ENCODE measurements at regions not wholly inside any gene's neighbourhood (a gene's known extent, or its start where the extent isn't known, plus 50 kb on each side); places are given as distances from the start of the nearest gene placed in this dataset.

- no peak for TF ChIP-seq CTCF (IDR thresholded peaks at IDR 0.05)
- Histone ChIP-seq H3K36me3 (no peaks in the 10 kb centered on the region), H3K27ac (no peak overlapping the region), H3K9me3 (no peaks in the 10 kb centered on the region), H3K27me3 (no peaks in the 10 kb centered on the region), H3K4me1 (no peaks in the 10 kb centered on the region), H3K4me3 (no peak overlapping the region)
- DNase-seq: no peak
- intact Hi-C loops (cut with DNase I): no loop called here
- WGBS, 2 donors: 65 to 76% methylated on average over 4 of the region's 4 CpGs
Observed at GRCh38 chrX:22366906-22367305, 94.2 kb downstream of the CBLL2 start.

- no peaks in the 10 kb centered on the region for H3K9me3 ChIP-seq
- intact Hi-C loops (cut with DNase I): no loop called here
- no peak overlapping the region for H3K4me3 ChIP-seq
- H3K27me3 ChIP-seq: no peaks in the 10 kb centered on the region
- TF ChIP-seq POLR2A (IDR thresholded peaks at IDR 0.05) (no peak), POLR2AphosphoS5 (IDR thresholded peaks at IDR 0.05) (no peak), CTCF (IDR thresholded peaks at IDR 0.05) (no peak), EP300 (IDR thresholded peaks at IDR 0.05) (no peak)
- no peak overlapping the region for H3K27ac ChIP-seq
- no peaks in the 10 kb centered on the region for H3K4me1 ChIP-seq
- DNase-seq: no peak
- no peaks in the 10 kb centered on the region for H3K36me3 ChIP-seq
- WGBS, 2 donors: 70 to 74% methylated on average over 3 of the region's 3 CpGs
Observed at GRCh38 chrX:22373094-22373493, 100.4 kb downstream of the CBLL2 start.

GRCh38 chrX:22373766-22374165 is 101.1 kb downstream of the CBLL2 start:
- Histone ChIP-seq H3K4me1 (no peaks in the 10 kb centered on the region), H3K27me3 (no peaks in the 10 kb centered on the region), H3K27ac (no peak overlapping the region), H3K4me3 (no peak overlapping the region), H3K36me3 (no peaks in the 10 kb centered on the region), H3K9me3 (no peaks in the 10 kb centered on the region)
- 33 to 53% methylated on average over 1 of the region's 1 CpG for WGBS, 2 donors
- intact Hi-C loops (cut with DNase I): no loop called here
- TF ChIP-seq POLR2A (IDR thresholded peaks at IDR 0.05) (no peak), EP300 (IDR thresholded peaks at IDR 0.05) (no peak), CTCF (IDR thresholded peaks at IDR 0.05) (no peak), POLR2AphosphoS5 (IDR thresholded peaks at IDR 0.05) (no peak)
- DNase-seq: no peak

GRCh38 chrX:22376369-22376768 is 103.7 kb downstream of the CBLL2 start:
- Histone ChIP-seq H3K27ac (no peak overlapping the region), H3K4me1 (no peaks in the 10 kb centered on the region), H3K9me3 (no peaks in the 10 kb centered on the region), H3K4me3 (no peak overlapping the region), H3K36me3 (no peaks in the 10 kb centered on the region), H3K27me3 (no peaks in the 10 kb centered on the region)
- no peak for DNase-seq
- TF ChIP-seq POLR2AphosphoS5 (IDR thresholded peaks at IDR 0.05): no peak
- no peak for TF ChIP-seq POLR2A (IDR thresholded peaks at IDR 0.05)
- TF ChIP-seq EP300 (IDR thresholded peaks at IDR 0.05): no peak
- no peak for TF ChIP-seq CTCF (IDR thresholded peaks at IDR 0.05)
- 72 to 82% methylated on average over 2 of the region's 2 CpGs for WGBS, 2 donors
- intact Hi-C loops (cut with DNase I): no loop called here

GRCh38 chrX:22378296-22378695 is 105.6 kb downstream of the CBLL2 start:
- Histone ChIP-seq H3K36me3 (no peaks in the 10 kb centered on the region), H3K9me3 (no peaks in the 10 kb centered on the region), H3K27me3 (no peaks in the 10 kb centered on the region), H3K4me3 (no peak overlapping the region), H3K4me1 (no peaks in the 10 kb centered on the region), H3K27ac (no peak overlapping the region)
- no peak for DNase-seq
- 63 to 78% methylated on average over 4 of the region's 4 CpGs for WGBS, 2 donors
- intact Hi-C loops (cut with DNase I): no loop called here
- TF ChIP-seq POLR2AphosphoS5 (IDR thresholded peaks at IDR 0.05) (no peak), EP300 (IDR thresholded peaks at IDR 0.05) (no peak), CTCF (IDR thresholded peaks at IDR 0.05) (no peak), POLR2A (IDR thresholded peaks at IDR 0.05) (no peak)

All from sigmoid colon (tissue), 6 donors.